ENCODE measurements at regions not wholly inside any gene's neighbourhood (a gene's known extent, or its start where the extent isn't known, plus 50 kb on each side); places are given as distances from the start of the nearest gene placed in this dataset.

DNA sequence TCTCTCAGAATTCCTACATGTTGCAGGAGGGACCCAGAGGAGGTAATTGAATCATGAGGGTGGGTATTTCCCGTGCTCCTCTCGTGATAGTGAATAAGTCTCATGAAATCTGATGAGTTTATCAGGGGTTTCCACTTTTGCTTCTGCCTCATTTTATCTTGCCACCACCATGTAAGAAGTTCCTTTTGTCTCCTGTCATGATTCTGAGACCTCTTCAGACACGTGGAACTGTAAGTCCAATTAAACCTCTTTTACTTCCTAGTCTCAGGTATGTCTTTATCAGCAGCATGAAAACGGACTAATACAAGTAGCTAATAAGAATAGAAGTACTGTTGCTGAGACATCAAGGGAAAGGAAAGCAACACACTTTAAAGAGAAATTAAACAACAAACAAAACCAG is 143.4 kb downstream of the CCDC71L start:
- Histone ChIP-seq H3K9me3 (ENCODE audit: control insufficient read depth, insufficient read depth, low read depth, low read length) (no peaks in the 10 kb centered on the region), H3K4me1 (ENCODE audit: control insufficient read depth, insufficient read depth, low read length) (no peaks in the 10 kb centered on the region), H3K4me3 (ENCODE audit: low read depth, low read length) (no peak overlapping the region), H3K27ac (ENCODE audit: extremely low read depth, low read depth, low read length) (no peak overlapping the region), H3K36me3 (ENCODE audit: control insufficient read depth in 2 of 2, insufficient read depth in 1 of 2, low read length in 2 of 2) (no peaks in the 10 kb centered on the region)
- TF ChIP-seq, protein P1, sequence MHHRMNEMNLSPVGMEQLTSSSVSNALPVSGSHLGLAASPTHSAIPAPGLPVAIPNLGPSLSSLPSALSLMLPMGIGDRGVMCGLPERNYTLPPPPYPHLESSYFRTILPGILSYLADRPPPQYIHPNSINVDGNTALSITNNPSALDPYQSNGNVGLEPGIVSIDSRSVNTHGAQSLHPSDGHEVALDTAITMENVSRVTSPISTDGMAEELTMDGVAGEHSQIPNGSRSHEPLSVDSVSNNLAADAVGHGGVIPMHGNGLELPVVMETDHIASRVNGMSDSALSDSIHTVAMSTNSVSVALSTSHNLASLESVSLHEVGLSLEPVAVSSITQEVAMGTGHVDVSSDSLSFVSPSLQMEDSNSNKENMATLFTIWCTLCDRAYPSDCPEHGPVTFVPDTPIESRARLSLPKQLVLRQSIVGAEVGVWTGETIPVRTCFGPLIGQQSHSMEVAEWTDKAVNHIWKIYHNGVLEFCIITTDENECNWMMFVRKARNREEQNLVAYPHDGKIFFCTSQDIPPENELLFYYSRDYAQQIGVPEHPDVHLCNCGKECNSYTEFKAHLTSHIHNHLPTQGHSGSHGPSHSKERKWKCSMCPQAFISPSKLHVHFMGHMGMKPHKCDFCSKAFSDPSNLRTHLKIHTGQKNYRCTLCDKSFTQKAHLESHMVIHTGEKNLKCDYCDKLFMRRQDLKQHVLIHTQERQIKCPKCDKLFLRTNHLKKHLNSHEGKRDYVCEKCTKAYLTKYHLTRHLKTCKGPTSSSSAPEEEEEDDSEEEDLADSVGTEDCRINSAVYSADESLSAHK (tag by site-specific recombination; IDR thresholded peaks at IDR 0.05), result no peak
- TF ChIP-seq ZNF121 (tag by site-specific recombination; IDR thresholded peaks at IDR 0.05) (no peak), ZNF404 (tag by site-specific recombination; IDR thresholded peaks at IDR 0.05) (no peak), SCRT2 (tag by site-specific recombination; IDR thresholded peaks at IDR 0.05) (no peak), ZBTB48 (tag by site-specific recombination; IDR thresholded peaks at IDR 0.05) (no peak), ZNF335 (tag by site-specific recombination; conservative IDR thresholded peaks at IDR 0.05) (no peak), ZNF157 (tag by site-specific recombination; IDR thresholded peaks at IDR 0.05) (no peak), ZNF624 (tag by site-specific recombination; IDR thresholded peaks at IDR 0.05) (no peak), ZFP3 (tag by site-specific recombination; IDR thresholded peaks at IDR 0.05; ENCODE audit: low read depth) (no peak)
- TF ChIP-seq, protein P2, sequence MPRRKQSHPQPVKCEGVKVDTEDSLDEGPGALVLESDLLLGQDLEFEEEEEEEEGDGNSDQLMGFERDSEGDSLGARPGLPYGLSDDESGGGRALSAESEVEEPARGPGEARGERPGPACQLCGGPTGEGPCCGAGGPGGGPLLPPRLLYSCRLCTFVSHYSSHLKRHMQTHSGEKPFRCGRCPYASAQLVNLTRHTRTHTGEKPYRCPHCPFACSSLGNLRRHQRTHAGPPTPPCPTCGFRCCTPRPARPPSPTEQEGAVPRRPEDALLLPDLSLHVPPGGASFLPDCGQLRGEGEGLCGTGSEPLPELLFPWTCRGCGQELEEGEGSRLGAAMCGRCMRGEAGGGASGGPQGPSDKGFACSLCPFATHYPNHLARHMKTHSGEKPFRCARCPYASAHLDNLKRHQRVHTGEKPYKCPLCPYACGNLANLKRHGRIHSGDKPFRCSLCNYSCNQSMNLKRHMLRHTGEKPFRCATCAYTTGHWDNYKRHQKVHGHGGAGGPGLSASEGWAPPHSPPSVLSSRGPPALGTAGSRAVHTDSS (tag by site-specific recombination; IDR thresholded peaks at IDR 0.05), result no peak
- POLR2A ChIA-PET, result no interaction called here
- CTCF ChIA-PET, result interaction anchor here (0.6 kb wide), 1 partner anchor 143 kb away, joined by 3 read pairs; the partner anchor contains the start of gene CCDC71L

- ChIA-PET POLR2A (interaction anchor here (0.7 kb wide), 1 partner anchor 82 kb away, joined by 3 read pairs; no protein-coding TSS in a partner anchor), CTCF (no interaction called here)
- no peak overlapping the region for H3K27ac ChIP-seq (ENCODE audit: extremely low read depth, low read depth, low read length)
- TF ChIP-seq ZBTB6 (tag by site-specific recombination; IDR thresholded peaks at IDR 0.05) (no peak), ZNF394 (tag by site-specific recombination; IDR thresholded peaks at IDR 0.05; ENCODE audit: borderline replicate concordance) (no peak), ZNF585B (tag by site-specific recombination; IDR thresholded peaks at IDR 0.05) (no peak), ZNF747 (tag by site-specific recombination; IDR thresholded peaks at IDR 0.05) (no peak)
- TF ChIP-seq, protein P3, sequence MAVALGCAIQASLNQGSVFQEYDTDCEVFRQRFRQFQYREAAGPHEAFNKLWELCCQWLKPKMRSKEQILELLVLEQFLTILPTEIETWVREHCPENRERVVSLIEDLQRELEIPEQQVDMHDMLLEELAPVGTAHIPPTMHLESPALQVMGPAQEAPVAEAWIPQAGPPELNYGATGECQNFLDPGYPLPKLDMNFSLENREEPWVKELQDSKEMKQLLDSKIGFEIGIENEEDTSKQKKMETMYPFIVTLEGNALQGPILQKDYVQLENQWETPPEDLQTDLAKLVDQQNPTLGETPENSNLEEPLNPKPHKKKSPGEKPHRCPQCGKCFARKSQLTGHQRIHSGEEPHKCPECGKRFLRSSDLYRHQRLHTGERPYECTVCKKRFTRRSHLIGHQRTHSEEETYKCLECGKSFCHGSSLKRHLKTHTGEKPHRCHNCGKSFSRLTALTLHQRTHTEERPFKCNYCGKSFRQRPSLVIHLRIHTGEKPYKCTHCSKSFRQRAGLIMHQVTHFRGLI (tag by site-specific recombination; IDR thresholded peaks at IDR 0.05), result no peak
- no peak overlapping the region for H3K4me3 ChIP-seq (ENCODE audit: low read depth, low read length)
- no peaks in the 10 kb centered on the region for H3K4me1 ChIP-seq (ENCODE audit: control insufficient read depth, insufficient read depth, low read length)
- H3K9me3 ChIP-seq (ENCODE audit: control insufficient read depth, insufficient read depth, low read depth, low read length), result no peaks in the 10 kb centered on the region
- H3K36me3 ChIP-seq (ENCODE audit: control insufficient read depth in 2 of 2, insufficient read depth in 1 of 2, low read length in 2 of 2), result no peaks in the 10 kb centered on the region
Measured at GRCh38 chr7:106515321-106515720, 145.6 kb downstream of the CCDC71L start.

DNA sequence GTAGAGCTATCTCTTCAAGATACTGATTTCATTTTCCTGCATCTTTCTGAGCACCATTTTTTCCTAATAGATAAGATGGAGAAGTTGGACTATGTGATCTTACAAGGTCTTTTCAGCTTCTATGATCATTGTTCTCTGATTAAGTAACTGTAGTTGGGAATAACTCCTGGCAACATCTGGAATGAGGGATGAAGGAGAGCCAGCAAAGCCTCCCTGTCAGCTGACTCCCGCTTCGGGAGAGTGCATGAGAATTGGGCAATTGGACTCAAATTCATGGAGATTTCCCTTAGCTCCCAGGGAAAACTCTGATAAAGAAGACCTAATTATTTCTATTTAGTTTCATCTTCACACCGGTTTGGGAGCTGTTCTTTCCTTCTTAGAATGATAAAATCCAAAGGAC is 146.1 kb downstream of the CCDC71L start:
- Histone ChIP-seq H3K27ac (ENCODE audit: extremely low read depth, low read depth, low read length) (no peak overlapping the region), H3K4me3 (ENCODE audit: low read depth, low read length) (no peak overlapping the region), H3K9me3 (ENCODE audit: control insufficient read depth, insufficient read depth, low read depth, low read length) (no peaks in the 10 kb centered on the region), H3K36me3 (ENCODE audit: control insufficient read depth in 2 of 2, insufficient read depth in 1 of 2, low read length in 2 of 2) (no peaks in the 10 kb centered on the region), H3K4me1 (ENCODE audit: control insufficient read depth, insufficient read depth, low read length) (no peaks in the 10 kb centered on the region)
- ChIA-PET POLR2A (no interaction called here), CTCF (no interaction called here)
- TF ChIP-seq ZNF596 (tag by site-specific recombination; IDR thresholded peaks at IDR 0.05) (no peak), ZNF311 (tag by site-specific recombination; IDR thresholded peaks at IDR 0.05; ENCODE audit: borderline replicate concordance) (no peak), ZNF350 (tag by site-specific recombination; IDR thresholded peaks at IDR 0.05) (no peak), ZNF112 (tag by site-specific recombination; IDR thresholded peaks at IDR 0.05) (no peak), ZBTB44 (tag by site-specific recombination; IDR thresholded peaks at IDR 0.05) (no peak), ZNF146 (tag by site-specific recombination; IDR thresholded peaks at IDR 0.05) (no peak), ZNF843 (tag by site-specific recombination; IDR thresholded peaks at IDR 0.05) (no peak), ZNF132 (tag by site-specific recombination; IDR thresholded peaks at IDR 0.05; ENCODE audit: borderline replicate concordance) (no peak), ZSCAN5A (tag by site-specific recombination; IDR thresholded peaks at IDR 0.05) (no peak)
